C4-2B (cell line): ENCODE measurements at regions not wholly inside any gene's neighbourhood (a gene's known extent, or its start where the extent isn't known, plus 50 kb on each side); places are given as distances from the start of the nearest gene placed in this dataset.

Experiments used
- H3K27ac ChIP-seq: fragments of 450-650 bp; 2 replicates; pipeline ENCODE4 v1.5.1; 2017
- ZFX ChIP-seq: fragments of 450-650 bp; IDR thresholded peaks from 2 replicates; pipeline ENCODE4 v1.6.1; 2017
- TF ChIP-seq, protein P1 (sequence below): fragments of 450-650 bp; conservative IDR thresholded peaks from 2 replicates; pipeline ENCODE4 v1.5.1; 2017; ENCODE audit warnings: mild to moderate bottlenecking

DNA sequence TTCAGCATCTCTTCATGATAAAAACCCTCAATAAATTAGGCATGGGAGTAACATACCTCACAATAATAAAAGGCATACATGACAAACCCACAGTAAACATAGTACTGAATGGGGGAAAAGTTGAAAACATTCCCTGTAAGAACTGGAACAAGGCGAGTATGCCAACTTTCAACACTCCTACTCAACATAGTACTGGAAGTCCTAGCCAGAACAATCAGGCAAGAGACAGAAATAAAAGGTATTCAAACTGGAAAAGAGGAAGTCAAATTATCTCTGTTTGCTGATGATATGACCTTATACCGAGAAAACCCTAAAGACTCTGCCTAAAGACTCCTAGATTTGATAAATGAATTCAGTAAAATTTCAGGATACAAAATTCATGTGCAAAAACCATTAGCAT lies 167.6 kb downstream of the TMEM38B start:
- TF ChIP-seq, protein P1, sequence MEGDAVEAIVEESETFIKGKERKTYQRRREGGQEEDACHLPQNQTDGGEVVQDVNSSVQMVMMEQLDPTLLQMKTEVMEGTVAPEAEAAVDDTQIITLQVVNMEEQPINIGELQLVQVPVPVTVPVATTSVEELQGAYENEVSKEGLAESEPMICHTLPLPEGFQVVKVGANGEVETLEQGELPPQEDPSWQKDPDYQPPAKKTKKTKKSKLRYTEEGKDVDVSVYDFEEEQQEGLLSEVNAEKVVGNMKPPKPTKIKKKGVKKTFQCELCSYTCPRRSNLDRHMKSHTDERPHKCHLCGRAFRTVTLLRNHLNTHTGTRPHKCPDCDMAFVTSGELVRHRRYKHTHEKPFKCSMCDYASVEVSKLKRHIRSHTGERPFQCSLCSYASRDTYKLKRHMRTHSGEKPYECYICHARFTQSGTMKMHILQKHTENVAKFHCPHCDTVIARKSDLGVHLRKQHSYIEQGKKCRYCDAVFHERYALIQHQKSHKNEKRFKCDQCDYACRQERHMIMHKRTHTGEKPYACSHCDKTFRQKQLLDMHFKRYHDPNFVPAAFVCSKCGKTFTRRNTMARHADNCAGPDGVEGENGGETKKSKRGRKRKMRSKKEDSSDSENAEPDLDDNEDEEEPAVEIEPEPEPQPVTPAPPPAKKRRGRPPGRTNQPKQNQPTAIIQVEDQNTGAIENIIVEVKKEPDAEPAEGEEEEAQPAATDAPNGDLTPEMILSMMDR, result no peak
- no peak for TF ChIP-seq ZFX
- no peak overlapping the region for H3K27ac ChIP-seq

DNA sequence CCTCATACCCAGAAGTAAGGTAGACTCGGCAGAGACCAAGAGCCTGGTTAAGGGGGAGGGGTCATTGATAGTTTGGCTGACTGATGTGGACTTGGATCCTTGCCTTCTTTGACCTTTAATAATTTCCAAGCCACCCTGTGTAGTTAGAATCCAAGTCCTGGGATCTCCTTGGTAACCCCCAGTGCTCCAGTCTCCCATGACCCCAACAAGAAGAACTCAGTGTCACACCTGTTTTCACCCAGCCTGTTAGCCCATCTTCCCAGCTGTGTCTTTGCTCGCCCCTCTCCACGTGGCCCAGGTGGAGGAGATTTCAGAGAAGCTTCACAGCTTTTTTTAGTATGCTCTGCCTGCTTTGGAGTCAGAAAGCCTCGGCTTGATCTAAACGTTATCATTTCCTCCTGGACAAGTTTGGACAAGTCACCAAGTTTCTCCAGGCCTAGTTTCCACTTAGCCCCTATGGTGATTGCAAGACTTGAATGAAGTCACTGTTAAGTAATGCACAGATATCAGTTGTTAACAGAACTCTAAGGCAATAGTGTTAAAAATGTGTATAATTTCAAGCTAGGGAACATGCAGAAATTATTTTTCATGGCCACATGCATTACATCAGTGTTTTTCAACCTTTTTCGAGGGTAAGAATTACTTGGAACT lies 170.0 kb downstream of the TMEM38B start:
- no peak overlapping the region for H3K27ac ChIP-seq
- TF ChIP-seq ZFX, result no peak
- TF ChIP-seq, protein P1, result no peak

DNA sequence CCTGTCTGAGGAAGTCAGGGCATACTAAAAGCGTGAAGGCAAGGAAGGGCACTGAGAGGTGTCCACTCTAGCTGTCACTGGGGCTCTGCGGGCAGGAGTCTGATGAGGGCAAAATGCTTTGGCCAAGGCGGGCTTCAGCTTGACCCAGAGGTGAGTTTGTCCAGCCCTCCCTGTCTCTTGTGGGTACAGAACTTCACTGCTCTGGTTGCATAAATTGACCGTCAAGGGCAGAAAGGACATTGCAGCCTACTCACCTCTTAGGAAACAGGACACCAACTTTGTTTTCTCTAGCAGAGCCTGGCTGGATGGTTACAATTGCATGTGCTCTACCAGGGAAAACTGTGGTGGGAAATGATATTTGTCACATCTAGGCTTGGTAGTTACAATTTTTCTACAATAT lies 170.9 kb downstream of the TMEM38B start:
- no peak overlapping the region for H3K27ac ChIP-seq
- TF ChIP-seq, protein P1, result no peak
- TF ChIP-seq ZFX, result no peak

DNA sequence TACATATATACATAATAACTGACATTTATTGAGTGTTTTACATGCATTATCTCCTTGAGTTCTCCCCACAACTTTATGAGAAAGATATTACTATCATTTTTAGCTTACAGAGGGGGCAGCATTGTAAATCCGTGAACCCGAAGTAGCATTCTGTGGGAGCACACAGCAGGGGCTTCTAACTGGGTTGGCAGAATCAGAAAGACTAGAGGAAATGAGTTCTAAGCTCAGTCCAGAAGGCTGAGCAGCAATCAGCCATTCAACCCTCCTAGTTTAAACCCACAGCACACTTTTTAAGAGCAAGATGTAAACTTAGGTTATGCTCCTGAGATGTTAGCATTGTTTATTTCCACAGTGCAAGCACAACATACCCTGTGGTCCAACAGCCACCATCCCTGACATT lies 177.2 kb downstream of the TMEM38B start:
- TF ChIP-seq ZFX, result no peak
- TF ChIP-seq, protein P1, result no peak

DNA sequence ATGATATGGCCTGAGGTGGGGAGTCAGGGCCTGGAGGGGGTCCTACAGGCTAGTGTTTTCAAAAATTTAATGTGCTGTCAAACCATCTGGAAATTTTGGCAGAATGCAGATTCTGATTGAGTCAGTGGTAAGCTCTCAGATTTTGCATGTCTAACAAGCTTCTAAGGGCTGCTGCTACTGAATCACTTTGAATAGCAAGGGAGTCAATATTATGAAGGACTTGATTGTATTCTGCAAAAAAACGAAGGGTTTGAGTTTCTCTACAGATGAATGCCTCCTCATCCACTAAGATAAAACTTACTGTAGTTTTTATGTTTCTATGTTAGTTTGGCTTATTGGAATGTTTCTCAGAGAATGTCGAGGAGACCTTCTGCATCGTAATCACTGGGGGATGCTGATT lies 179.5 kb downstream of the TMEM38B start:
- no peak overlapping the region for H3K27ac ChIP-seq
- TF ChIP-seq, protein P1, result no peak
- TF ChIP-seq ZFX, result no peak

More for the DNA sequence above, 177.2 kb downstream of the TMEM38B start:
- no peak overlapping the region for H3K27ac ChIP-seq

DNA sequence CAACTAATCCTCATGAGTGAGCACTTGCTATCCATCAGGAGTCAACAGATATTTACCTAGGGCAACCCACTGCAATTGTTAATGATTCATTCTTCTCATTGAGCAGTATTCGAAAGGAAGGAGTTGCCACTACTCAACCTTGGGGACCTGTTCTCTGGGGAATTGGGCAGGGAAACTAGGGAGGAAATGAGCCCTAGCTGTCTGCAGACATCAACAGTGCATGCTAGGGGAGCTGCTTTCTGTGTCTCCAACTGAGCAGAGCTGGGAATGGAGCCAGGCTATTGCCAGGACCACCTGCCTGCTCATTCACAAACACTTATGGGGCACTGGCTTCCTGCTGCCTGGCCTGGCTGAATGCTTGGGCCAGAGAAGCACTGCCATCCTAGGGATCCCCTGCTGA lies 183.4 kb downstream of the TMEM38B start:
- no peak overlapping the region for H3K27ac ChIP-seq
- TF ChIP-seq ZFX, result no peak
- TF ChIP-seq, protein P1, result no peak

DNA sequence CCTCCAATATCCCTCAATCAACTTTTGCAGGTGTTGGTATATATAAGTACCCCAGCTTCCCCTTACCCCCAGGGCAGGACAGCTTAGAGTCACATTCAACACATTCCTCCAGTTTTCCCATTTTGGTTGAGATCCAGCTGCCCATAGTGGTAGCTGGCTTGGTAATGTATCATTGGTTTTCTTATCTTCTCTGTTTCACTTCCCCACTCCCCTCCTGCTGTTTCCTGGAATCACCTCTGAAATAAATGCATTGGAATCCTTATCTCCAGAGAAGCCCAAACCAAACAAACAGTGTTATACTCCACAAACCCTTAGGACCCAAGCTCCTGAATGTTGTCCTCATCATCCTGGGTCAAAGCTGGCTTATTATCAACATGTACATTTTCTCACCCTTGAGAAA lies 184.8 kb downstream of the TMEM38B start:
- TF ChIP-seq ZFX, result no peak
- TF ChIP-seq, protein P1, result no peak
- H3K27ac ChIP-seq, result no peak overlapping the region
